Panc1 (cell line): ENCODE measurements at regions not wholly inside any gene's neighbourhood (a gene's known extent, or its start where the extent isn't known, plus 50 kb on each side); places are given as distances from the start of the nearest gene placed in this dataset.

Experiments
- TCF7L2 ChIP-seq: IDR thresholded peaks from 2 replicates; pipeline ENCODE4 v1.6.1; 2011; ENCODE audit warnings: mild to moderate bottlenecking, low read depth, low read length, inconsistent platforms
- TF ChIP-seq, protein P1 (sequence below): fragments of 450-650 bp; IDR thresholded peaks from 2 replicates; pipeline ENCODE4 v1.5.1; 2017; ENCODE audit warnings: mild to moderate bottlenecking

DNA sequence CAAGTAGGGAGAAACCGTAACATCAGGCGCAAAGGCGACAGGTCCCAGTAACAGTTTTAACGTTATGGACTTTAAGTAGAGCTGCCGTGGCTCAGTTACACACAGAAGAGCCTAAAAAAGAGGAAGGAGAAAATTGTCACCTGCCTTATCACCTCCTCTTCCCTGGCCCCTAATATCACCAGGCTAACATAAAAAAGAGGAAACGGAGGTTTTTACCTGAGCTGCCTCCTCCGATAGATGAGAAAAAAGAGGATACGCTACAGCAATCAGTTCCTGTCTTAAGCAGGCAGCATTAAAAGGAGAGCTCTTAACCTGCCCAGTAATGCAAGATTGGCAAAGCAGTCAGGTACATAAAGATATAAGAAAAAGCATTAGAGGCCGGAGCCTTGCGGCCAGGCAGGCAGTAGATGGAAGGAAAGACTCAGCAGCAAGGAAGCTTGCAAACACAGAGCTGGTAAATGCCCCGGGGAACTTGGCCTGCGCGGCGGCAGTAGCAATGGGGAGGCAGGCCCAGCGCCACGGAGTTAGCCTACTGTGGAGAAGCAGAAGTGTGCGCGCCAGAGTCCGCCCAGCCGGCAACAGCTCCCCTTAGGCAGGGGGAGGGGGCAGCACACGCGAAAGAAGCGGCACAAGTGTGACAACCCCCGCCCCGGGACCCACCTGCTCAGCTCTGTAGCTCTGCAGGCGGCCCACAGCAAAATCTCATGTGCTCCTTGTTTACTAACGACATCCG is 116.3 kb upstream of the SCN7A start:
- TF ChIP-seq, protein P1, sequence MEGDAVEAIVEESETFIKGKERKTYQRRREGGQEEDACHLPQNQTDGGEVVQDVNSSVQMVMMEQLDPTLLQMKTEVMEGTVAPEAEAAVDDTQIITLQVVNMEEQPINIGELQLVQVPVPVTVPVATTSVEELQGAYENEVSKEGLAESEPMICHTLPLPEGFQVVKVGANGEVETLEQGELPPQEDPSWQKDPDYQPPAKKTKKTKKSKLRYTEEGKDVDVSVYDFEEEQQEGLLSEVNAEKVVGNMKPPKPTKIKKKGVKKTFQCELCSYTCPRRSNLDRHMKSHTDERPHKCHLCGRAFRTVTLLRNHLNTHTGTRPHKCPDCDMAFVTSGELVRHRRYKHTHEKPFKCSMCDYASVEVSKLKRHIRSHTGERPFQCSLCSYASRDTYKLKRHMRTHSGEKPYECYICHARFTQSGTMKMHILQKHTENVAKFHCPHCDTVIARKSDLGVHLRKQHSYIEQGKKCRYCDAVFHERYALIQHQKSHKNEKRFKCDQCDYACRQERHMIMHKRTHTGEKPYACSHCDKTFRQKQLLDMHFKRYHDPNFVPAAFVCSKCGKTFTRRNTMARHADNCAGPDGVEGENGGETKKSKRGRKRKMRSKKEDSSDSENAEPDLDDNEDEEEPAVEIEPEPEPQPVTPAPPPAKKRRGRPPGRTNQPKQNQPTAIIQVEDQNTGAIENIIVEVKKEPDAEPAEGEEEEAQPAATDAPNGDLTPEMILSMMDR: no peak
- TF ChIP-seq TCF7L2: no peak
